GM19025 (cell line): ENCODE measurements at regions not wholly inside any gene's neighbourhood (a gene's known extent, or its start where the extent isn't known, plus 50 kb on each side); places are given as distances from the start of the nearest gene placed in this dataset.

Source experiments
- ATAC-seq: cut with Tn5 transposase; IDR thresholded peaks from one replicate; pipeline ENCODE4 v1.9.1; 2021; ENCODE audit warnings: mild to moderate bottlenecking, low read depth, moderate library complexity; ENCODE audit not compliant: unreplicated experiment

- no peak for ATAC-seq
Measured at GRCh38 chr2:221851531-221852045, 279.5 kb upstream of the EPHA4 start.

DNA sequence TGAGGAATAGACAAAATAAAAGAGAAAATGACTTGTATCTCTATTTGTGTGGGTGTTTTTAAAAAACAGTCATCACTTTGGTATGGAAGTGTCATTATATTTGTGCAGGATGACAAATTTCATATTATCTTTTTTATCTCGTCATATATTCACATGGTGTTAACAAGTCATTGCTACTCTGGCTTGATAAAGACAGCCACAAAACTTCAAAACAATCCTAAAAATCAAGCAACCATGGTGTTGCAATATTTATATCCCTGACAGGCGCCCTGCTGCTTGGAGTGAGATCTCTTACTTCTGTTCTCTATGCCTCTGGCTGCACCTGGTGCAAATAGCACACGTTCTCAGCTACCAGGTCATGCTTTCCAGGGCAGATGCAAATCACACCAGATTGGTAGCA, 278.0 kb upstream of the EPHA4 start:
- no peak for ATAC-seq

DNA sequence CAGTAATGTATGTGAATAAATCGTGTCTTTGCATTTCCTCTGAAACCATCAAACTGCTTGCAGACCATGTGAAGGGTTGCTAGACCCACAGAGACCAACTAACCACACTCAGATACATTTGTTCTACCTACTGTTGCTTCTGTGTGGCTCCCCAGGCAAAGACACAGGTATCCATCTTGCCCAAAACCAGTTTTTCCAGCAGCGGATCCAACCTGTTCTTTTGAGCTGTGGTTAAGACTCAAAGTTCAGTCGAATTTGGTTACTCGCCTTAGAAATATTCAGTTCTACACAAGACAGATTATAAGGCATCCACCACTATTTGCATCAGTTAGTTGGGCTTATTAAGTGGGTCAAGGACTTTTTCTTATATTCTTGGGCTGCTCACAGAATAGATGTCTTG, 276.2 kb upstream of the EPHA4 start:
- no peak for ATAC-seq

GRCh38 chr2:221845021-221845365, 272.9 kb upstream of the EPHA4 start:
- ATAC-seq, result no peak

GRCh38 chr2:221844212-221845020, 272.3 kb upstream of the EPHA4 start:
- ATAC-seq, result no peak

GRCh38 chr2:221836095-221836494, 264.0 kb upstream of the EPHA4 start:
- no peak for ATAC-seq

DNA sequence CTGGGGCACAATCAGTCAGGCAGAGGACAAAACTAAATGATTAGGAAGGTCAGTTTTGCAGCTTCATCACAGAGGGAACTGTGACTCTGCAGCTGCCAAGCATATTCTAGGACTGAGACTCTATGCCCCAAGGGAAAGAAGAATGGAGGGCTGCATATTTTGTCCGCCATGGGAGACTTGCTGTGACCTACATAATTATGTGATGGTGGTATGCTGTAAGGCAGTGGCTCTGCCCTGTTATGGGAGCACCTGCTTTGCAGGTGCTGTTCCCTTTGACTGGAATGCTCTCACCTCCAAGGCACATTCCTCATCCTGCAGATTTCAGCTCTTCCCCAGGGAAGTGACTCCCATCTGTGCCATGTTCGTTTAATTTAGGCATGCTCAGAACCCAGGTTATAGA, 261.9 kb upstream of the EPHA4 start:
- no peak for ATAC-seq

- no peak for ATAC-seq
Measured at GRCh38 chr2:221831051-221831450, 258.9 kb upstream of the EPHA4 start.

GRCh38 chr2:221822416-221822815, 250.3 kb upstream of the EPHA4 start:
- ATAC-seq, result no peak

- no peak for ATAC-seq
Measured at GRCh38 chr2:221818616-221819320, 246.7 kb upstream of the EPHA4 start.

DNA sequence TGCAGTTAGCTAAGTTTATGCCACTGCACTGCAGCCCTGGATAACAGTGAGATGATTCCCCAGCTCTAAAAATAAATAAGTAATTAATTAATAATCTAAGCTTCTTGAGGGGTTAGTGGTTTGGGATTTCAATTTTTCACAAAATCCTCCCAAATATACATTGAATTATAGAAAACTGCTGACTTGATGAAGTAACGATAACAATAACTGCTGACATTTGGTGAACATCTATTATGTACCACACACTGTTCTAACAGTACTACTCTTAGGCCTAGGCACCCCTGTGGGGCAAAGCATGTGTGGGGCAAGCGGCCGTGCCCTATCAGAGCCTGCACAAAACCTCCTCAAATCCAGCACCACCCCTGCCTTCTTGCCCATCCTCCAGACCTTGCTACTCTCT, 245.8 kb upstream of the EPHA4 start:
- ATAC-seq, result no peak

GRCh38 chr2:221817052-221817451, 244.9 kb upstream of the EPHA4 start:
- no peak for ATAC-seq

DNA sequence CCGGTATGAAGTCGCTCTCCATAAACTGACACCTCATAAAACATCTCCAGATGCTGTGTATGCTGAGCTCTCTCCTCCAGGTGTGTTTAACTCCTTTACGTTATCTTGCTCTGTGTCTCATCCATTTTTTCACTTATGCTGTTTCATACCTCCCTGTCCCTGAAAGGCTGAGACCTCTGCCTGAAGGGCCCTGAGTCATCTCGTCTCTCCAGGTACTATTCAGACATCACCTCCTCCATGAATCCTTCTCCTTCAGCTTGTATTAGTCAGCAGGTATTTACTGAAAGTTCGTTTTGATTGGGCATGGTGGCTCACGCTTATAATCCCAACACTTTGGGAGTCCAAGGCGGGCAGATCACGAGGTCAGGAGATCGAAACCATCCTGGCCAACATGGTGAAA, 244.5 kb upstream of the EPHA4 start:
- ATAC-seq, result no peak

GRCh38 chr2:221810650-221811049, 238.5 kb upstream of the EPHA4 start:
- no peak for ATAC-seq

GRCh38 chr2:221810245-221810644, 238.1 kb upstream of the EPHA4 start:
- ATAC-seq, result no peak

- ATAC-seq, result no peak
Measured at GRCh38 chr2:221808488-221808887, 236.4 kb upstream of the EPHA4 start.

DNA sequence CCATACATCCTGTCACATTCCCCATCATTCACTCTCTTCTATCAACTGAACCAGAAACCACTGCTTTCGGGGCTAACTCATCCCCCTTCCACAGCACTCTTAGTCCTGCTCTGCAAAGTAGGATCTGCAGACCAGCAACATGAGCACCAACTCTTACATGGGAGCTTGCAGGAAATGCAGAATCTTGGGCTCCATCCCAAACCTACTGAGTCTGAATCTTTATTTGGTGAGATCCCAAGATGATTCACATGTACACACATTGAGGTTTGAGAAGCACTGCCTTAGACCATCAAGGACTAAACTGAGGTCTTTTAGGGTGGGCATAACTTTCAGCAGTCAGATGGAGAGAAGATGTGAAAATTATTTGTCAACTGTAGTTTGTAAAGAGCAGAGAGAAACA, 235.6 kb upstream of the EPHA4 start:
- no peak for ATAC-seq

DNA sequence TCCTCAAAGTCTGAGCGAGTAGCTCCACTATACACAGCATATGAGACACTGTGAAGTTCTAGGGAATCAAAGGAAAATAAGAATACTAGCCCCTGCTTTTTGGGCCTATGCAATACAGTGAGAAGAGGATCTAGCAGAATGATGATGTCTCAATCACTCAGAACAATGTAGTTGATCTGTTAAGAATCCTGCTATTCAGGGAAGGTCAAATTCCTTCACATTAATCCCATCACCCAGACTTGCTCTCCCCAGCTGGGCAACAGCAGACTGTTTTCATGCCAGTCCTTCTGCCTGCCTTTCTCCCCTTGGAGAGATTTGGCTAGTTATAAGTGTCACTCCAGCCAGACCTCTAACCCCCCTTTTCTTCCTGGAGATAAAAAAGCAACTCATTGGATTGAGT, 230.0 kb upstream of the EPHA4 start:
- no peak for ATAC-seq

DNA sequence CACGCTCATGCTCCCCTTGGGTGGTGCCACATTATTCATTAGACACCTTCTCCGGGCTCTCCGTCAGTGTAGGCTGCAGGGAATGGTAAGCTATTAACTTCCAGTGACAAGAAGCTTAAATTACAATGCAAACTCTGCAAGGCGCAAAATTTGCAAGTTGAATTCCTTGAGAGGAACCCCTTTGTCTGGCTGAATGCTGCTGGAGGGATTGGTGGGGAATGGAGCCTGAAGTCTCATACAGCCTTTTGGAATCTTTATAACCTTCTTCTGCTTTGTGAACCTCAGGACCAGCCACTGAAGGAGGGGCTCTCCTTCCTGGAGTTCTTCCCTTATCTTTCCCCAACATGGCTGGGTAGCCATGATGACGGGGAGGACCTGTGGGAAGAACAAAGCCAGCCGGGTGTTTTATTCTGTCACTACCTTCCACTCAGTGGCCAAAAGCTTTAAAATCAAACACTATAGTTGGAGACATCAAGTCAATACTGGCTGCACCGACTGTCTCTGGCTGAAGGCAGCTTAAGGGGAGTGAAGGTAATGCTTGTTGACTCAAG, 220.9 kb upstream of the EPHA4 start:
- no peak for ATAC-seq

- no peak for ATAC-seq
Measured at GRCh38 chr2:221791844-221792243, 219.7 kb upstream of the EPHA4 start.

GRCh38 chr2:221787561-221787960, 215.5 kb upstream of the EPHA4 start:
- ATAC-seq, result no peak
